PC-3 (cell line): ENCODE measurements at regions not wholly inside any gene's neighbourhood (a gene's known extent, or its start where the extent isn't known, plus 50 kb on each side); places are given as distances from the start of the nearest gene placed in this dataset.

ENCODE experiments used
- ATAC-seq: fragments of 200-7000 bp; cut with Tn5 transposase; 2 replicates; pipeline ENCODE4 v1.9.1; 2020; ENCODE audit warnings: mild to moderate bottlenecking, moderate library complexity
- BruUV-seq: library from RNA; stranded (reverse); fragments of 400-500 nt; replicated peaks from 2 replicates; lab custom pipeline; 2021; lab: Mats Ljungman, UMichigan
- CTCF ChIA-PET: fragments of 300-600 bp; sonication (Branson Sonifier 250); formaldehyde crosslinking; loops from one replicate; lab custom pipeline; 2022; ENCODE audit warnings: antibody characterized with exemption; lab: Charles Lee
- POLR2A ChIA-PET: fragments of 300-600 bp; sonication (Branson Sonifier 250); formaldehyde crosslinking; loops from one replicate; lab custom pipeline; 2022; ENCODE audit warnings: antibody characterized with exemption; ENCODE audit not compliant: unreplicated experiment; lab: Charles Lee
- DNase-seq: peaks from one replicate; pipeline ENCODE4 v3.0.0-alpha.2; 2015
- H2AFZ ChIP-seq: fragments of 300-600 bp; sonication (generic); 2 replicates; pipeline ENCODE4 v1.6.0; 2016; ENCODE audit warnings: antibody characterized with exemption, low read length
- H3F3A ChIP-seq: fragments of 300-600 bp; sonication (generic); one replicate; pipeline ENCODE4 v1.6.0; 2017; ENCODE audit warnings: antibody characterized with exemption, low read length, control low read depth, mild to moderate bottlenecking; ENCODE audit not compliant: unreplicated experiment
- H3K27ac ChIP-seq: fragments of 300-600 bp; sonication (generic); 2 replicates; pipeline ENCODE4 v1.5.1; 2016; ENCODE audit warnings: mild to moderate bottlenecking, low read length
- H3K27me3 ChIP-seq: fragments of 300-600 bp; sonication (generic); 2 replicates; pipeline ENCODE4 v1.6.1; 2016; ENCODE audit warnings: low read length, mixed read lengths
- H3K36me3 ChIP-seq: fragments of 300-600 bp; sonication (generic); 2 replicates; pipeline ENCODE4 v1.6.1; 2016; ENCODE audit warnings: low read depth, mixed run types, low read length, mixed read lengths
- H3K4me1 ChIP-seq: fragments of 300-600 bp; sonication (generic); 2 replicates; pipeline ENCODE4 v1.5.1; 2016; ENCODE audit warnings: low read length; ENCODE audit not compliant: insufficient read depth
- H3K4me2 ChIP-seq: fragments of 300-600 bp; sonication (generic); 2 replicates; pipeline ENCODE4 v1.6.0; 2016; ENCODE audit warnings: low read length
- H3K4me3 ChIP-seq: fragments of 300-600 bp; sonication (generic); 2 replicates; pipeline ENCODE4 v1.5.1; 2016; ENCODE audit warnings: mild to moderate bottlenecking, low read length, mixed read lengths
- H3K79me2 ChIP-seq: fragments of 300-600 bp; sonication (generic); 2 replicates; pipeline ENCODE4 v1.6.1; 2017; ENCODE audit warnings: low read length, mixed read lengths
- H3K9ac ChIP-seq: fragments of 300-600 bp; sonication (generic); 2 replicates; pipeline ENCODE4 v1.6.0; 2016; ENCODE audit warnings: mild to moderate bottlenecking, low read length
- H3K9me2 ChIP-seq: fragments of 300-600 bp; sonication (generic); replicated peaks from 2 replicates; pipeline ENCODE4 v1.6.1; 2016; ENCODE audit warnings: mixed run types, low read length, mixed read lengths
- H3K9me3 ChIP-seq: fragments of 300-600 bp; sonication (generic); 2 replicates; pipeline ENCODE4 v1.6.1; 2016; ENCODE audit warnings: low read length, mixed read lengths
- H4K20me1 ChIP-seq: fragments of 300-600 bp; sonication (generic); 2 replicates; pipeline ENCODE4 v1.6.1; 2016; ENCODE audit warnings: low read length, mixed read lengths
- CTCF ChIP-seq: fragments of 300-600 bp; sonication (generic); conservative IDR thresholded peaks from 2 replicates; pipeline ENCODE4 v1.5.1; 2017; ENCODE audit warnings: antibody characterized with exemption, low read depth, mild to moderate bottlenecking, low read length
- EZH2 ChIP-seq: fragments of 300-600 bp; sonication (generic); IDR thresholded peaks from one replicate; pipeline ENCODE4 v1.6.1; 2017; ENCODE audit warnings: antibody characterized with exemption, mild to moderate bottlenecking, low read length; ENCODE audit not compliant: unreplicated experiment
- EZH2phosphoT487 ChIP-seq: fragments of 300-600 bp; sonication (generic); IDR thresholded peaks from 2 replicates; pipeline ENCODE4 v1.6.1; 2018; ENCODE audit warnings: mild to moderate bottlenecking, antibody characterized with exemption, low read length, borderline replicate concordance
- intact Hi-C: fragments of 100-400 bp; cut with micrococcal nuclease; formaldehyde crosslinking; loops from 2 replicates; pipeline ENCODE4 v1.9.0; 2023

GRCh38 chr18:44320619-44321460 is 359.8 kb upstream of the SETBP1 start:
- Histone ChIP-seq H3F3A (no peaks in the 10 kb centered on the region), H3K4me1 (no peaks in the 10 kb centered on the region), H3K27me3 (no peaks in the 10 kb centered on the region), H3K27ac (no peak overlapping the region), H3K9ac (no peak overlapping the region), H3K4me3 (no peak overlapping the region), H3K79me2 (no peaks in the 10 kb centered on the region), H2AFZ (no peak overlapping the region), H3K36me3 (no peaks in the 10 kb centered on the region), H3K9me3 (no peaks in the 10 kb centered on the region), H3K4me2 (no peak overlapping the region), H4K20me1 (no peaks in the 10 kb centered on the region), H3K9me2 (no peaks in the 10 kb centered on the region)
- BruUV-seq, result no TSS peak
- DNase-seq (no peak), ATAC-seq (no peak)
- ChIA-PET POLR2A (no interaction called here), CTCF (no interaction called here)
- intact Hi-C loops, result loop anchor here (10.0 kb wide), 1 partner anchor 126 kb away; no protein-coding TSS in a partner anchor
- no peak for TF ChIP-seq EZH2phosphoT487
- no peak for TF ChIP-seq EZH2

- intact Hi-C loops, result loop anchor here (10.0 kb wide), 1 partner anchor 127 kb away; no protein-coding TSS in a partner anchor
- Histone ChIP-seq H3K36me3 (no peaks in the 10 kb centered on the region), H3K9ac (no peak overlapping the region), H3F3A (no peaks in the 10 kb centered on the region), H3K9me3 (no peaks in the 10 kb centered on the region), H3K9me2 (no peaks in the 10 kb centered on the region), H3K4me1 (no peaks in the 10 kb centered on the region), H3K4me2 (no peak overlapping the region), H4K20me1 (no peaks in the 10 kb centered on the region), H3K4me3 (no peak overlapping the region), H2AFZ (no peak overlapping the region), H3K27ac (no peak overlapping the region), H3K27me3 (no peaks in the 10 kb centered on the region), H3K79me2 (no peaks in the 10 kb centered on the region)
- ATAC-seq (peak; percentile 29; the same call in 1 of the 2 replicates), DNase-seq (no peak)
- ChIA-PET POLR2A (no interaction called here), CTCF (no interaction called here)
- TF ChIP-seq EZH2, result no peak
- TF ChIP-seq EZH2phosphoT487, result no peak
- no peak for TF ChIP-seq CTCF
- no TSS peak for BruUV-seq
These were observed 358.7 kb upstream of the SETBP1 start for GRCh38 chr18:44321868-44322590.

- Histone ChIP-seq H3K79me2 (no peaks in the 10 kb centered on the region), H4K20me1 (no peaks in the 10 kb centered on the region), H3K4me1 (no peaks in the 10 kb centered on the region), H3K27ac (no peak overlapping the region), H3K27me3 (no peaks in the 10 kb centered on the region), H3K9me2 (no peaks in the 10 kb centered on the region), H3K36me3 (no peaks in the 10 kb centered on the region), H3K9me3 (no peaks in the 10 kb centered on the region), H3K9ac (no peak overlapping the region), H3F3A (no peaks in the 10 kb centered on the region), H3K4me3 (no peak overlapping the region), H3K4me2 (no peak overlapping the region), H2AFZ (no peak overlapping the region)
- ChIA-PET POLR2A (no interaction called here), CTCF (no interaction called here)
- DNase-seq (no peak), ATAC-seq (no peak)
- BruUV-seq, result no TSS peak
- no peak for TF ChIP-seq EZH2
- TF ChIP-seq CTCF, result no peak
- no peak for TF ChIP-seq EZH2phosphoT487
- intact Hi-C loops, result loop anchor here (10.0 kb wide), 1 partner anchor 128 kb away; no protein-coding TSS in a partner anchor
These were observed 357.6 kb upstream of the SETBP1 start for GRCh38 chr18:44323125-44323524.
